Loucy (cell line): ENCODE measurements at regions not wholly inside any gene's neighbourhood (a gene's known extent, or its start where the extent isn't known, plus 50 kb on each side); places are given as distances from the start of the nearest gene placed in this dataset.

ENCODE experiments used
- H2AFZ ChIP-seq: fragments of 200-600 bp; sonication (generic); 2 replicates; pipeline ENCODE4 v1.6.0; 2016; ENCODE audit warnings: antibody characterized with exemption, mild to moderate bottlenecking, low read length, moderate library complexity
- H3F3A ChIP-seq: fragments of 200-600 bp; 2 replicates; pipeline ENCODE4 v1.6.0; 2016; ENCODE audit warnings: antibody characterized with exemption, low read depth, mild to moderate bottlenecking
- H3K27me3 ChIP-seq: fragments of 200-600 bp; sonication (generic); 2 replicates; pipeline ENCODE4 v1.6.1; 2014; ENCODE audit warnings: low read length, mild to moderate bottlenecking; ENCODE audit not compliant: insufficient read depth, poor library complexity, severe bottlenecking
- H3K36me3 ChIP-seq: fragments of 200-600 bp; sonication (generic); 2 replicates; pipeline ENCODE4 v1.6.1; 2016; ENCODE audit warnings: low read length; ENCODE audit not compliant: insufficient read depth
- H3K4me1 ChIP-seq: fragments of 200-600 bp; sonication (generic); 2 replicates; pipeline ENCODE4 v1.5.1; 2014; ENCODE audit warnings: low read length, mild to moderate bottlenecking; ENCODE audit not compliant: insufficient read depth, poor library complexity, severe bottlenecking
- H3K4me2 ChIP-seq: fragments of 200-600 bp; sonication (generic); 2 replicates; pipeline ENCODE4 v1.6.0; 2014; ENCODE audit warnings: antibody characterized with exemption, low read length, low read depth, mild to moderate bottlenecking; ENCODE audit not compliant: poor library complexity, severe bottlenecking
- H3K4me3 ChIP-seq: fragments of 200-600 bp; sonication (generic); 2 replicates; pipeline ENCODE4 v1.5.1; 2014; ENCODE audit warnings: low read length, mild to moderate bottlenecking, mixed read lengths; ENCODE audit not compliant: poor library complexity, severe bottlenecking
- H3K79me2 ChIP-seq: fragments of 200-600 bp; sonication (generic); 2 replicates; pipeline ENCODE4 v1.6.1; 2014; ENCODE audit warnings: low read length; ENCODE audit not compliant: insufficient read depth
- H3K9ac ChIP-seq: fragments of 200-600 bp; sonication (generic); 2 replicates; pipeline ENCODE4 v1.6.0; 2014; ENCODE audit warnings: mild to moderate bottlenecking, low read depth, low read length, moderate library complexity; ENCODE audit not compliant: poor library complexity, severe bottlenecking
- H3K9me2 ChIP-seq: fragments of 200-600 bp; sonication (generic); replicated peaks from 2 replicates; pipeline ENCODE4 v1.6.1; 2016; ENCODE audit warnings: low read depth, low read length, mixed read lengths
- H3K9me3 ChIP-seq: fragments of 200-600 bp; sonication (generic); 2 replicates; pipeline ENCODE4 v1.6.1; 2014; ENCODE audit warnings: mild to moderate bottlenecking, antibody characterized with exemption, low read length, low read depth; ENCODE audit not compliant: insufficient read depth
- H4K20me1 ChIP-seq: fragments of 200-600 bp; sonication (generic); 2 replicates; pipeline ENCODE4 v1.6.0; 2014; ENCODE audit warnings: antibody characterized with exemption, low read length, mild to moderate bottlenecking; ENCODE audit not compliant: insufficient read depth, poor library complexity, severe bottlenecking
- CTCF ChIP-seq: fragments of 200-600 bp; sonication (generic); conservative IDR thresholded peaks from 2 replicates; pipeline ENCODE4 v1.5.1; 2014; ENCODE audit warnings: mild to moderate bottlenecking, antibody characterized with exemption, low read length
- EZH2phosphoT487 ChIP-seq: fragments of 200-600 bp; IDR thresholded peaks from 2 replicates; pipeline ENCODE4 v1.6.1; 2018; ENCODE audit warnings: antibody characterized with exemption, mild to moderate bottlenecking, moderate library complexity, borderline replicate concordance

DNA sequence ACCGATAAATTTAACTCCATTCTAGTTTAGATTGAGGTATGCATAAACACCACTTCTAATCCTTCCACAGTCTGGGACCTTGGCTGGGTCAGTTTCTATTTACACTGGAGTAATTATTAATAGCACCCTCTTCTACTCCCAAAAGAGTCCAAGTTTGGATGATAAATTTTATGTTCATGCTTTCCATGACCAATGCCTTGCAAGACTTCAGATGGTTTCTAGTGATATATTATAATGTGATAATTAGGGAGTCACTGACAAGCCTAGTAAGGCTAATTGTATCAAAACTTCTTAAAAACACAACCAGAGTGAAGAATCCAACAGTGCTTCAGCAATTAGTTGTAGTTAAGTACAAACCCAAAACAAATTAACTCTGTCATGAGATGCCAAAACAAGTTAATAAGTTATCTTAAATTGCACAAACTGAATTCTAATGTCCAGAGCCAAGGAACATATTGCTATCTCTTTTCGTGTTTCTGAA, 489.6 kb downstream of the TTLL7 start:
- Histone ChIP-seq H3K9ac (no peak overlapping the region), H4K20me1 (no peaks in the 10 kb centered on the region), H3K27me3 (no peaks in the 10 kb centered on the region), H3K4me1 (no peaks in the 10 kb centered on the region), H2AFZ (no peak overlapping the region), H3K79me2 (no peaks in the 10 kb centered on the region), H3K9me3 (no peaks in the 10 kb centered on the region), H3K9me2 (no peaks in the 10 kb centered on the region), H3F3A (no peaks in the 10 kb centered on the region), H3K36me3 (no peaks in the 10 kb centered on the region), H3K4me2 (no peak overlapping the region), H3K4me3 (no peak overlapping the region)
- TF ChIP-seq CTCF: no peak
- TF ChIP-seq EZH2phosphoT487: no peak

GRCh38 chr1:83508485-83509151, 490.3 kb downstream of the TTLL7 start:
- Histone ChIP-seq H2AFZ (no peak overlapping the region), H3K9me2 (no peaks in the 10 kb centered on the region), H3K79me2 (no peaks in the 10 kb centered on the region), H3K9ac (no peak overlapping the region), H4K20me1 (no peaks in the 10 kb centered on the region), H3K4me2 (no peak overlapping the region), H3K36me3 (no peaks in the 10 kb centered on the region), H3K27me3 (no peaks in the 10 kb centered on the region), H3F3A (no peaks in the 10 kb centered on the region), H3K9me3 (no peaks in the 10 kb centered on the region), H3K4me1 (no peaks in the 10 kb centered on the region), H3K4me3 (no peak overlapping the region)
- TF ChIP-seq CTCF: no peak
- TF ChIP-seq EZH2phosphoT487: no peak

DNA sequence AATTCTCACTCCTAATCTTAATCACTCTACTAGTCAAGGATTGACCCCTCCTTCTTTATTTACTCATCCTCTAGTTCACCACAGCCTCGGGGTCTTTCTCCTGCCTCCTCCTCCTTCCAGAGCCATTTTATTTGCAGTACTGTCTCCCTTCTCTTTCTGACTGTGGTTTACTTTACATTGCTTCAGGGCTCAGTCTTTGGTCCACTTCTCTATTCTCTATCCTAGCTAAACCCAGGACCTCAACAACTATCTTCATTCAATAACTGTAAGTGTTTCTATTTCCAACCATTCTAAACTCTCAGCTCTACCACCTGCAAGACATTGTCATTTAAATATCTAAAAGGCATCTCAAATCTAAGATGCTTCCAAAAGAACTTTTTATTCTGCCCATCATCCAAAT, 493.8 kb downstream of the TTLL7 start:
- Histone ChIP-seq H3K9me3 (no peaks in the 10 kb centered on the region), H3K4me3 (no peak overlapping the region)
- TF ChIP-seq CTCF: no peak
- no peak for TF ChIP-seq EZH2phosphoT487

More for the DNA sequence above, 493.8 kb downstream of the TTLL7 start:
- Histone ChIP-seq H3K36me3 (no peaks in the 10 kb centered on the region), H3K27me3 (no peaks in the 10 kb centered on the region), H3K9ac (no peak overlapping the region), H3F3A (no peaks in the 10 kb centered on the region), H3K79me2 (no peaks in the 10 kb centered on the region), H3K9me2 (no peaks in the 10 kb centered on the region), H2AFZ (no peak overlapping the region), H3K4me2 (no peak overlapping the region), H3K4me1 (no peaks in the 10 kb centered on the region), H4K20me1 (no peaks in the 10 kb centered on the region)
